ENCODE measurements at regions not wholly inside any gene's neighbourhood (a gene's known extent, or its start where the extent isn't known, plus 50 kb on each side); places are given as distances from the start of the nearest gene placed in this dataset.

GRCh38 chr15:29942548-29942947 is 120.3 kb upstream of the TJP1 start:
- TF ChIP-seq EP300 (IDR thresholded peaks at IDR 0.05) = no peak
- no peak for TF ChIP-seq POLR2A (IDR thresholded peaks at IDR 0.05)
- no peak for TF ChIP-seq CTCF (IDR thresholded peaks at IDR 0.05)
- TF ChIP-seq POLR2AphosphoS5 (IDR thresholded peaks at IDR 0.05) = no peak
- H3K4me3 ChIP-seq = no peak overlapping the region
- H3K36me3 ChIP-seq = no peaks in the 10 kb centered on the region
- DNase-seq = no peak
- H3K27ac ChIP-seq = no peak overlapping the region
- no peaks in the 10 kb centered on the region for H3K4me1 ChIP-seq
- no peaks in the 10 kb centered on the region for H3K9me3 ChIP-seq
- intact Hi-C loops (cut with DNase I) = loop anchor here (10.0 kb wide), 1 partner anchor 132 kb away; no protein-coding TSS in a partner anchor
- H3K27me3 ChIP-seq = no peaks in the 10 kb centered on the region
- WGBS, 2 donors = 91% methylated on average over 7 of the region's 7 CpGs

- H3K36me3 ChIP-seq = no peaks in the 10 kb centered on the region
- H3K27me3 ChIP-seq = no peaks in the 10 kb centered on the region
- no peaks in the 10 kb centered on the region for H3K9me3 ChIP-seq
- H3K4me3 ChIP-seq = no peak overlapping the region
- WGBS, 2 donors = 64 to 67% methylated on average over 3 of the region's 3 CpGs
- intact Hi-C loops (cut with DNase I) = loop anchor here (10.0 kb wide), 1 partner anchor 133 kb away; no protein-coding TSS in a partner anchor
- TF ChIP-seq POLR2AphosphoS5 (IDR thresholded peaks at IDR 0.05) = no peak
- peak in 1 of 4 experiments; percentile 25 for TF ChIP-seq CTCF (IDR thresholded peaks at IDR 0.05)
- no peak for TF ChIP-seq POLR2A (IDR thresholded peaks at IDR 0.05)
- TF ChIP-seq EP300 (IDR thresholded peaks at IDR 0.05) = no peak
- H3K27ac ChIP-seq = no peak overlapping the region
- DNase-seq = no peak
- no peaks in the 10 kb centered on the region for H3K4me1 ChIP-seq
Measured at GRCh38 chr15:29942143-29942542, 119.9 kb upstream of the TJP1 start.

GRCh38 chr15:29939404-29939803 is 117.1 kb upstream of the TJP1 start:
- H3K36me3 ChIP-seq = no peaks in the 10 kb centered on the region
- intact Hi-C loops (cut with DNase I) = no loop called here
- no peaks in the 10 kb centered on the region for H3K4me1 ChIP-seq
- WGBS, 2 donors = 93 to 99% methylated on average over 1 of the region's 1 CpG
- H3K9me3 ChIP-seq = no peaks in the 10 kb centered on the region
- no peak for TF ChIP-seq CTCF (IDR thresholded peaks at IDR 0.05)
- no peak for TF ChIP-seq EP300 (IDR thresholded peaks at IDR 0.05)
- no peak for TF ChIP-seq POLR2AphosphoS5 (IDR thresholded peaks at IDR 0.05)
- H3K27me3 ChIP-seq = no peaks in the 10 kb centered on the region
- no peak for DNase-seq
- no peak overlapping the region for H3K4me3 ChIP-seq
- no peak overlapping the region for H3K27ac ChIP-seq

GRCh38 chr15:29938361-29939335 is 116.4 kb upstream of the TJP1 start:
- H3K27me3 ChIP-seq = no peaks in the 10 kb centered on the region
- no peak overlapping the region for H3K4me3 ChIP-seq
- H3K36me3 ChIP-seq = no peaks in the 10 kb centered on the region
- no peaks in the 10 kb centered on the region for H3K9me3 ChIP-seq
- H3K27ac ChIP-seq = no peak overlapping the region
- no peaks in the 10 kb centered on the region for H3K4me1 ChIP-seq
- 58 to 72% methylated on average over 14 of the region's 14 CpGs for WGBS, 2 donors
- intact Hi-C loops (cut with DNase I) = no loop called here
- DNase-seq = no peak
- TF ChIP-seq POLR2AphosphoS5 (IDR thresholded peaks at IDR 0.05) (no peak), EP300 (IDR thresholded peaks at IDR 0.05) (no peak), CTCF (IDR thresholded peaks at IDR 0.05) (no peak), POLR2A (IDR thresholded peaks at IDR 0.05) (no peak)

Data from sigmoid colon (tissue), 6 donors.